Colonic mucosa (tissue), 4 donors: ENCODE measurements at regions not wholly inside any gene's neighbourhood (a gene's known extent, or its start where the extent isn't known, plus 50 kb on each side); places are given as distances from the start of the nearest gene placed in this dataset.

ENCODE experiments used
- DNase-seq: peaks from one replicate; pipeline ENCODE4 v3.0.0-alpha.2; 2020
- H3K27ac ChIP-seq: fragments of 200-600 bp; one replicate; pipeline ENCODE4 v1.8.0; 2021
- H3K27me3 ChIP-seq: fragments of 200-600 bp; one replicate; pipeline ENCODE4 v1.8.0; 2021
- H3K36me3 ChIP-seq: fragments of 200-600 bp; one replicate; pipeline ENCODE4 v1.8.0; 2021
- H3K4me1 ChIP-seq: fragments of 200-600 bp; one replicate; pipeline ENCODE4 v1.8.0; 2021; ENCODE audit warnings: mild to moderate bottlenecking
- H3K4me3 ChIP-seq: fragments of 200-600 bp; one replicate; pipeline ENCODE4 v1.8.0; 2021
- H3K9ac ChIP-seq, 2 donors: one replicate each; pipeline ENCODE4 v1.7.0; 2013; ENCODE audit warnings: control low read depth in 2 of 2, low read depth in 2 of 2, low read length in 2 of 2
- H3K9me3 ChIP-seq: fragments of 200-600 bp; one replicate; pipeline ENCODE4 v1.8.0; 2021
- intact Hi-C: fragments of 100-400 bp; cut with DNase I; formaldehyde crosslinking; loops from one replicate; pipeline ENCODE4 v1.14.1; 2022
- TF ChIP-seq, protein P1 (sequence below): fragments of 200-600 bp; IDR thresholded peaks from one replicate; pipeline ENCODE4 v1.8.0; 2022; ENCODE audit warnings: antibody characterized with exemption, mild to moderate bottlenecking
- donor health status: healthy.
- donor health status: DM: no; HTN: no; CAD: no.
- donor health status: DM: no; HTN: no; CAD: no.

DNA sequence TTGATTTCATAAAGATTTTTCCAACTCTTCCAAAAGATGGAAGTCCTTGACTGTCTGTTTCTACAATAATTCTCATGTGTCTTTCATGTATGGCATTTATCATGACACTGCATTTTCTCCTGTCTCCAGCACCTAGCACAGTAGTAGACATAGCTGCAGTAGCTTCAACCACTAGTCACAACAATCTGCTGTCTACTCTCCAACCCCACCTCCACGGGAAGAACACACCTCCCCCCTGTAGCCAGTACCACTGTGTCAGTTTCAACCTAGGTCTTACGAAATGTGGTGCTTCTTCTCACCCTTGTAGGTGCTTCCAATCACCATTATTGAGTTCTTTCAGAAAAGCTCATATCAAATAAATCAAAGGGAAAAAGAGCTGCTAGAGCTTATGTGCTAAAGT is 425.1 kb upstream of the ADAMTS5 start:
- Histone ChIP-seq H3K9me3 (no peaks in the 10 kb centered on the region), H3K27me3 (no peaks in the 10 kb centered on the region), H3K27ac (no peak overlapping the region), H3K9ac (no peak overlapping the region), H3K4me1 (no peaks in the 10 kb centered on the region), H3K4me3 (no peak overlapping the region), H3K36me3 (no peaks in the 10 kb centered on the region)
- no peak for DNase-seq
- TF ChIP-seq, protein P1, sequence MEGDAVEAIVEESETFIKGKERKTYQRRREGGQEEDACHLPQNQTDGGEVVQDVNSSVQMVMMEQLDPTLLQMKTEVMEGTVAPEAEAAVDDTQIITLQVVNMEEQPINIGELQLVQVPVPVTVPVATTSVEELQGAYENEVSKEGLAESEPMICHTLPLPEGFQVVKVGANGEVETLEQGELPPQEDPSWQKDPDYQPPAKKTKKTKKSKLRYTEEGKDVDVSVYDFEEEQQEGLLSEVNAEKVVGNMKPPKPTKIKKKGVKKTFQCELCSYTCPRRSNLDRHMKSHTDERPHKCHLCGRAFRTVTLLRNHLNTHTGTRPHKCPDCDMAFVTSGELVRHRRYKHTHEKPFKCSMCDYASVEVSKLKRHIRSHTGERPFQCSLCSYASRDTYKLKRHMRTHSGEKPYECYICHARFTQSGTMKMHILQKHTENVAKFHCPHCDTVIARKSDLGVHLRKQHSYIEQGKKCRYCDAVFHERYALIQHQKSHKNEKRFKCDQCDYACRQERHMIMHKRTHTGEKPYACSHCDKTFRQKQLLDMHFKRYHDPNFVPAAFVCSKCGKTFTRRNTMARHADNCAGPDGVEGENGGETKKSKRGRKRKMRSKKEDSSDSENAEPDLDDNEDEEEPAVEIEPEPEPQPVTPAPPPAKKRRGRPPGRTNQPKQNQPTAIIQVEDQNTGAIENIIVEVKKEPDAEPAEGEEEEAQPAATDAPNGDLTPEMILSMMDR = no peak
- intact Hi-C loops = no loop called here

DNA sequence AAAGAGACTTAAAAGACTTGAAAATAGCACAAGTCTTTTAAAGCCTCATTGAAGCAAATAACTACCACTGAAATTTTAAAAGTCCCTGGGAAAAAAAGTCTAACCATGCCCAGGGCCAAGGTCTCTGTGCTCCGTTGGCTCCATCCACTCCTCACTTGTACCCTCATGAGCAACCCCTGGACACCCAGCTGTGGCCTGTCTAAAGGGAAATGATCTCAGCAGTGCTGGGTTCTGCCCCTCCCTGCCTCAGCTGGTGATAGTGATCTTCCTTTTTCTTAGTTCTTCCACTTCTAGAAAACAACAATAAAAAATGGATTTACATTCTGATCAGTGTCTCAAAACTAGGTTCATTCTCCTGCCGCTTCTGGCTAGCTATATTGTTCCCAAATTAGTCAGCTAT is 423.5 kb upstream of the ADAMTS5 start:
- no peaks in the 10 kb centered on the region for H3K4me1 ChIP-seq
- H3K9ac ChIP-seq = no peak overlapping the region
- H3K27ac ChIP-seq = no peak overlapping the region
- no peaks in the 10 kb centered on the region for H3K36me3 ChIP-seq
- intact Hi-C loops = no loop called here
- no peak overlapping the region for H3K4me3 ChIP-seq
- no peaks in the 10 kb centered on the region for H3K27me3 ChIP-seq
- TF ChIP-seq, protein P1 = no peak
- H3K9me3 ChIP-seq = no peaks in the 10 kb centered on the region
- no peak for DNase-seq

DNA sequence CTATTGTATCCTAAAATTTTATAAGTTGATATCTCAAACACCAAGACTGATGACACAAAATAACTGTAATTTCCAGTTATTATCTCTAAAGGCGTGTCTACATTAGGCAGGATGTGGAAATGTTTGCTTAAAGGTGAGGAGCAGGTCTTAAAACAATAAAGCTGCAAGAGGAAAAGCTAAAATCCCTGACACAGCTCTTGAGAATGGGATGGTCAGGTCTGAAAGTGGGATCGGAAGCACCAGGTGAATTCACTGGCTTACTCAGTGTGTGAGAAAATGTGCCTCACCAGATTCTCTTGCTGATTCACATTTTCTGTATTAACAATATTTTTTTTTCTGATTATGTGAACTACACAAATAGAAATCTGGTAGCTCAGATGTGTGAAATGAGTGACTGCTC is 421.9 kb upstream of the ADAMTS5 start:
- H3K9me3 ChIP-seq = no peaks in the 10 kb centered on the region
- no peak overlapping the region for H3K27ac ChIP-seq
- no peak overlapping the region for H3K9ac ChIP-seq
- H3K4me1 ChIP-seq = no peaks in the 10 kb centered on the region
- no peak overlapping the region for H3K4me3 ChIP-seq
- intact Hi-C loops = no loop called here
- TF ChIP-seq, protein P1 = no peak
- no peaks in the 10 kb centered on the region for H3K36me3 ChIP-seq
- no peaks in the 10 kb centered on the region for H3K27me3 ChIP-seq
- DNase-seq = no peak

DNA sequence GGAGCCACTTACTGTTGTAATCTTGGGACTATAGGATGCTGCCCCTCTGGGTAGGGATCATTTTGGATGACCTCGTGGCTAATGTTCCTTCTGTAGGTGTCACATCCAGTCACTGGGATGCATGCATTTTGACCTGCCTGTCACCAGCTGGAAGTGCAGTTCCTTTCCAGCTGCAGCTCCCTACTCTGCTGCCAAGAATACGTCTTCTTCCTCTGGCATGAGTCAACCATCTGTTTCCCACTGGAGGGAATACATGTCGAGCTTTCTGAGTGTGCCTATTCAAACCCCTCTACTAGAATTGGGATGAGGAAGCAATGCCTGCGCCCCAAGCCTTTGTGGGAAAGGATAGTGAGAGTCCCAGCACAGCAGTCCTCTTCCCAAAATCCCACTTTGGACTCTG is 415.5 kb upstream of the ADAMTS5 start:
- Histone ChIP-seq H3K27ac (no peak overlapping the region), H3K9me3 (no peaks in the 10 kb centered on the region), H3K36me3 (no peaks in the 10 kb centered on the region), H3K4me1 (no peaks in the 10 kb centered on the region), H3K27me3 (no peaks in the 10 kb centered on the region), H3K4me3 (no peak overlapping the region), H3K9ac (no peak overlapping the region)
- TF ChIP-seq, protein P1 = no peak
- intact Hi-C loops = no loop called here
- no peak for DNase-seq

DNA sequence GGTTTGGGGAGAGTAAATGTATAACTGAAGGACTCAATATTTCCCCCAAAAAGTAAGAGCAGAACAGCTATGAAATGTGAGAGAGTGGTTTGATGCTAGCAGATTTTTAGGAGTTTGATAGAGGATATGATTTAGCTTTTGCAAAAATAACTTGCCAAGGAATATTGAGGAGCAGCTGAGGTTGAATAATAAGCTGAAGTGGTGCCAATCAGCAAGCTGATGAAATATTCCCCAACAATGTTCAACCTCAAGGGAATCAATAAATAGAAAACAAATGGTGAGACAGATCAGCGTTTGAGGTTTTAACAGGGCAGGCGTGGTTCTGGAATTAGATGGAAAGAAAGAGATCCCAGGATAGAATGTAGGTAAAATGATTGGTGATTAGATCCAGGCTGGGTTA is 413.4 kb upstream of the ADAMTS5 start:
- Histone ChIP-seq H3K9me3 (no peaks in the 10 kb centered on the region), H3K4me3 (no peak overlapping the region), H3K27me3 (no peaks in the 10 kb centered on the region), H3K27ac (no peak overlapping the region), H3K36me3 (no peaks in the 10 kb centered on the region), H3K9ac (no peak overlapping the region), H3K4me1 (no peaks in the 10 kb centered on the region)
- TF ChIP-seq, protein P1 = no peak
- no peak for DNase-seq
- intact Hi-C loops = no loop called here

DNA sequence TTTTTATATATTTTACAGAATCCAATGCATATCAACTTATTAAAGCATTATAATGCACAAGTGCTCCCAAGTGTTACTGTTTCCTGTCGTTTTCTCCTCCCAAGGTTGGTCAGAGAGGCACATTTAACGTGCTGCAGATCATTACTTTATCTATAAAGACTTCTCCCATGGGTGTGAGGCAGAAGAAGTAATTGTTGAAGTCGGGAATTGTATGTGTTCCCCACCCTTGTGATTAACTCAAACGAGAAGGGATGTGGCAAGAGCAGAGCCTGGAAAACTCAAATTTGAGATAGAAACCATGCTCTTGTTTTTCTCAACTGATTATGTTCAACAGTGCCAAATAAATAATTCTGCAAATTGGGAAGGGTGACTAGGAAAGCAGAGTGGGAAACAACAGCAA is 412.5 kb upstream of the ADAMTS5 start:
- Histone ChIP-seq H3K9me3 (no peaks in the 10 kb centered on the region), H3K4me3 (no peak overlapping the region), H3K36me3 (no peaks in the 10 kb centered on the region), H3K27me3 (no peaks in the 10 kb centered on the region), H3K9ac (no peak overlapping the region), H3K27ac (no peak overlapping the region), H3K4me1 (no peaks in the 10 kb centered on the region)
- DNase-seq = no peak
- TF ChIP-seq, protein P1 = no peak
- intact Hi-C loops = no loop called here
